ENCODE measurements at regions not wholly inside any gene's neighbourhood (a gene's known extent, or its start where the extent isn't known, plus 50 kb on each side); places are given as distances from the start of the nearest gene placed in this dataset.

DNA sequence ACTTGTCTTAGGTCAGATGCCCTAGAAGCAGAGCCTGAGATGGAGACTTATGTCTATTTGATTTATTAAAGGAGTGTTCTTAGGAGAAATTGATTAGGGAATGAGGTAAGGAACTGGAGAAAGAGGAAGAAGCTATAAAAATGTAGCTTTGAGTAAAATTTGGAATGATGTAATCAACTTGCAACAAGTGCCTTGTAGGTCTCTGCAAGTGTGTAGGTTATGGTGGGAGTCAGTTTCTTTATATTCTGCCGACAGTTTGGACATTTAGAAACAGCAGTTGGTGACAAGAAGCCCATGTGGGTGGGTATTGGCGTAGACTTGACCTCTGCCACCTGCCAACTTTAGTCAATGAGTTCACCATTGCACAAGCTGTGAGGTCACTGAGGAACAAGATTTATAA lies 986.5 kb downstream of the CDH18 start:
- H3K23ac ChIP-seq (ENCODE audit: low read length) = no peak overlapping the region
- no CpG with 5 or more reads among the region's 2 CpGs for WGBS (ENCODE audit: extremely low coverage, insufficient coverage, low lambda C conversion rate)
- H3K27me3 ChIP-seq (ENCODE audit: insufficient read depth, low read length, poor library complexity) = no peaks in the 10 kb centered on the region
- H3K79me1 ChIP-seq (ENCODE audit: low read length) = no peaks in the 10 kb centered on the region
- H3K4me3 ChIP-seq (ENCODE audit: low read length) = no peak overlapping the region
- no peaks in the 10 kb centered on the region for H3K79me2 ChIP-seq (ENCODE audit: control insufficient read depth, insufficient read depth, low read length)
- no peak overlapping the region for H4K8ac ChIP-seq (ENCODE audit: low read depth, low read length)
- H3K36me3 ChIP-seq (ENCODE audit: control insufficient read depth, insufficient read depth, low read length) = no peaks in the 10 kb centered on the region
- H2BK5ac ChIP-seq (ENCODE audit: low read length) = no peak overlapping the region
- no peak overlapping the region for H3K27ac ChIP-seq (ENCODE audit: low read depth, low read length)
- H4K5ac ChIP-seq (ENCODE audit: low read length) = no peak overlapping the region
- H3K4me2 ChIP-seq (ENCODE audit: low read length) = no peak overlapping the region
- no peak overlapping the region for H3K18ac ChIP-seq (ENCODE audit: low read length)
- no peak overlapping the region for H2BK15ac ChIP-seq (replicated peaks; ENCODE audit: low read depth)
- no peak overlapping the region for H3K9ac ChIP-seq (ENCODE audit: low read length)
- no peak overlapping the region for H2BK120ac ChIP-seq (ENCODE audit: low read depth, low read length)
- no peaks in the 10 kb centered on the region for H3K4me1 ChIP-seq (ENCODE audit: control insufficient read depth, low read depth, low read length)
- H3K4ac ChIP-seq (ENCODE audit: low read depth, low read length) = no peak overlapping the region
- DNase-seq = no peak
- no peak overlapping the region for H2AK5ac ChIP-seq (ENCODE audit: low read length)
- no peak overlapping the region for H3K56ac ChIP-seq (ENCODE audit: low read length)

DNA sequence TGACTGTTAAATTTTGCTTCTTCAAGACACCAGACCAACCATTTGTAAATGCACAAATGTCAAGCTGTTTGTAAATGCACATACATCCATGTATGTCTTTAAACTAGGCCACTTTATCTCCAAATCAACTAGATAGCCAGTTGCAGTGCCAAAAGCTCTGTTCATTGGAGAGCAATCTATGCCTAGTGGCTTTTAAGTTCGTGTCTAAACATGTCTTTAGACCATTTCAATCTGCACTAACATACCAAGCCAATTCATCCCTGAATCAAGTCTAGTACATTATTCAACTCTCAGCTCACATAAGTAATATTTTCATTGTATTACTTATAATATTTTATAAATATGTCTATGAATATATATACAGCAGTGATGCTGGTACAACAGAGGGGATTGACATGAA lies 985.9 kb downstream of the CDH18 start:
- H2AK5ac ChIP-seq (ENCODE audit: low read length) = no peak overlapping the region
- no peak overlapping the region for H3K4ac ChIP-seq (ENCODE audit: low read depth, low read length)
- no CpG with 5 or more reads among the region's 1 CpG for WGBS (ENCODE audit: extremely low coverage, insufficient coverage, low lambda C conversion rate)
- H3K79me1 ChIP-seq (ENCODE audit: low read length) = no peaks in the 10 kb centered on the region
- H3K27me3 ChIP-seq (ENCODE audit: insufficient read depth, low read length, poor library complexity) = no peaks in the 10 kb centered on the region
- H3K4me3 ChIP-seq (ENCODE audit: low read length) = no peak overlapping the region
- H4K5ac ChIP-seq (ENCODE audit: low read length) = no peak overlapping the region
- H3K9ac ChIP-seq (ENCODE audit: low read length) = no peak overlapping the region
- no peak overlapping the region for H3K4me2 ChIP-seq (ENCODE audit: low read length)
- no peak for DNase-seq
- no peaks in the 10 kb centered on the region for H3K36me3 ChIP-seq (ENCODE audit: control insufficient read depth, insufficient read depth, low read length)
- no peak overlapping the region for H2BK5ac ChIP-seq (ENCODE audit: low read length)
- no peak overlapping the region for H2BK120ac ChIP-seq (ENCODE audit: low read depth, low read length)
- no peak overlapping the region for H4K8ac ChIP-seq (ENCODE audit: low read depth, low read length)
- H3K23ac ChIP-seq (ENCODE audit: low read length) = no peak overlapping the region
- no peak overlapping the region for H3K56ac ChIP-seq (ENCODE audit: low read length)
- no peak overlapping the region for H2BK15ac ChIP-seq (replicated peaks; ENCODE audit: low read depth)
- no peaks in the 10 kb centered on the region for H3K79me2 ChIP-seq (ENCODE audit: control insufficient read depth, insufficient read depth, low read length)
- no peak overlapping the region for H3K18ac ChIP-seq (ENCODE audit: low read length)
- H3K4me1 ChIP-seq (ENCODE audit: control insufficient read depth, low read depth, low read length) = no peaks in the 10 kb centered on the region
- H3K27ac ChIP-seq (ENCODE audit: low read depth, low read length) = no peak overlapping the region

DNA sequence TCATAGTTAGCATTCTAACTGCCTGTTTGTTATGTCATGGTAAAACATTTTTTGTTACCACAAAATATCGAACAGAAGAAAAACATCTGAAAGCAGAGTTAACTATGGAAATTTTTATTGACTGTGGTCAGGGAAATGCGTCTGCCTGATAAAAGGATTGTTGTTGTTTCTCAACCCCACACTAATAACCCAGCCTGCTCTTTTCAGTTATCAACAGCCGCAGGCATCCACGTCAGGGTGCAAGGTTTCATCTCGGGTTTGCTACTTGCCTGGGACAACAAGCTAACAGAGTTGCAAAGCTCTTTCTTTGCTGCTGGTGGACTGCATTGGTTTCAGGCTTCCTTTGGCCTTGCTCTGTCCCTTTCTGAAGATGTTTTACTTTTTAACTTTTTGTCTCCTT lies 969.2 kb downstream of the CDH18 start:
- H3K9ac ChIP-seq (ENCODE audit: low read length) = no peak overlapping the region
- no peaks in the 10 kb centered on the region for H3K79me1 ChIP-seq (ENCODE audit: low read length)
- H3K23ac ChIP-seq (ENCODE audit: low read length) = no peak overlapping the region
- no peak overlapping the region for H2AK5ac ChIP-seq (ENCODE audit: low read length)
- H4K5ac ChIP-seq (ENCODE audit: low read length) = no peak overlapping the region
- no peak overlapping the region for H3K4ac ChIP-seq (ENCODE audit: low read depth, low read length)
- no peak overlapping the region for H2BK5ac ChIP-seq (ENCODE audit: low read length)
- DNase-seq = peak; percentile 14
- H3K56ac ChIP-seq (ENCODE audit: low read length) = no peak overlapping the region
- no peak overlapping the region for H2BK120ac ChIP-seq (ENCODE audit: low read depth, low read length)
- H3K4me1 ChIP-seq (ENCODE audit: control insufficient read depth, low read depth, low read length) = no peaks in the 10 kb centered on the region
- no peak overlapping the region for H3K4me2 ChIP-seq (ENCODE audit: low read length)
- no peaks in the 10 kb centered on the region for H3K79me2 ChIP-seq (ENCODE audit: control insufficient read depth, insufficient read depth, low read length)
- no peaks in the 10 kb centered on the region for H3K36me3 ChIP-seq (ENCODE audit: control insufficient read depth, insufficient read depth, low read length)
- H3K4me3 ChIP-seq (ENCODE audit: low read length) = no peak overlapping the region
- WGBS (ENCODE audit: extremely low coverage, insufficient coverage, low lambda C conversion rate) = no CpG with 5 or more reads among the region's 5 CpGs
- H3K27ac ChIP-seq (ENCODE audit: low read depth, low read length) = no peak overlapping the region
- no peaks in the 10 kb centered on the region for H3K27me3 ChIP-seq (ENCODE audit: insufficient read depth, low read length, poor library complexity)
- no peak overlapping the region for H4K8ac ChIP-seq (ENCODE audit: low read depth, low read length)
- H2BK15ac ChIP-seq (replicated peaks; ENCODE audit: low read depth) = no peak overlapping the region
- H3K18ac ChIP-seq (ENCODE audit: low read length) = no peak overlapping the region

GRCh38 chr5:19031491-19031890 lies 956.5 kb downstream of the CDH18 start:
- H3K79me2 ChIP-seq (ENCODE audit: control insufficient read depth, insufficient read depth, low read length) = no peaks in the 10 kb centered on the region
- H4K5ac ChIP-seq (ENCODE audit: low read length) = no peak overlapping the region
- H2BK15ac ChIP-seq (replicated peaks; ENCODE audit: low read depth) = no peak overlapping the region

DNA sequence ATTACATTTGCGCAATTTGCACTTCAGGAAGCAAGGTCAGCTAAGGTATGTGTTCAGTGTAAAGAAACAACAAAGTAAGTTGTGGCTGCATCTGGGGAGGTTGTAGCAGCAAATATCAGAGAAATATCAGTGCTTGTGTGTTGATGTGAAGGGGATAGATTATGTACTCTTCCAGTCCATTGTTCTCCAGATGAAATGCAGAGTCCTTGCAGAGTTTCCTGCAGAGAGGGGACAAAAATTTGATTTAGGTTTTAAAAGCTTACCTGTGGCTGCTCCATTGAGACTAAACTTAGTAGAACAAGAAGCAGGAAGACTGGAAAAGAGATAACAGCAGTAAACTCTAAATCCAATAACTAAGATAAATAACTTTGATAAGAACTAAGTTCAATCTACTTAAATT lies 952.2 kb downstream of the CDH18 start:
- no CpG with 5 or more reads among the region's 1 CpG for WGBS (ENCODE audit: extremely low coverage, insufficient coverage, low lambda C conversion rate)

More at GRCh38 chr5:19031491-19031890, 956.5 kb downstream of the CDH18 start:
- Histone ChIP-seq H2BK120ac (ENCODE audit: low read depth, low read length) (no peak overlapping the region), H3K18ac (ENCODE audit: low read length) (no peak overlapping the region), H3K9ac (ENCODE audit: low read length) (no peak overlapping the region), H3K23ac (ENCODE audit: low read length) (no peak overlapping the region), H3K36me3 (ENCODE audit: control insufficient read depth, insufficient read depth, low read length) (no peaks in the 10 kb centered on the region), H3K56ac (ENCODE audit: low read length) (no peak overlapping the region), H3K27me3 (ENCODE audit: insufficient read depth, low read length, poor library complexity) (no peaks in the 10 kb centered on the region), H2BK5ac (ENCODE audit: low read length) (no peak overlapping the region), H3K4me1 (ENCODE audit: control insufficient read depth, low read depth, low read length) (no peaks in the 10 kb centered on the region), H3K4me3 (ENCODE audit: low read length) (no peak overlapping the region), H2AK5ac (ENCODE audit: low read length) (no peak overlapping the region), H3K4me2 (ENCODE audit: low read length) (no peak overlapping the region), H3K27ac (ENCODE audit: low read depth, low read length) (no peak overlapping the region), H3K79me1 (ENCODE audit: low read length) (no peaks in the 10 kb centered on the region), H4K8ac (ENCODE audit: low read depth, low read length) (no peak overlapping the region), H3K4ac (ENCODE audit: low read depth, low read length) (no peak overlapping the region)
- DNase-seq = no peak
- no CpG with 5 or more reads among the region's 3 CpGs for WGBS (ENCODE audit: extremely low coverage, insufficient coverage, low lambda C conversion rate)

GRCh38 chr5:19042106-19042505 lies 945.9 kb downstream of the CDH18 start:
- Histone ChIP-seq H2BK5ac (ENCODE audit: low read length) (no peak overlapping the region), H3K27ac (ENCODE audit: low read depth, low read length) (no peak overlapping the region), H3K36me3 (ENCODE audit: control insufficient read depth, insufficient read depth, low read length) (no peaks in the 10 kb centered on the region), H3K4me3 (ENCODE audit: low read length) (no peak overlapping the region), H2BK15ac (replicated peaks; ENCODE audit: low read depth) (no peak overlapping the region), H3K79me2 (ENCODE audit: control insufficient read depth, insufficient read depth, low read length) (no peaks in the 10 kb centered on the region), H2BK120ac (ENCODE audit: low read depth, low read length) (no peak overlapping the region), H3K9ac (ENCODE audit: low read length) (no peak overlapping the region), H3K4ac (ENCODE audit: low read depth, low read length) (no peak overlapping the region), H3K4me2 (ENCODE audit: low read length) (no peak overlapping the region), H3K56ac (ENCODE audit: low read length) (no peak overlapping the region), H3K23ac (ENCODE audit: low read length) (no peak overlapping the region), H3K27me3 (ENCODE audit: insufficient read depth, low read length, poor library complexity) (no peaks in the 10 kb centered on the region), H2AK5ac (ENCODE audit: low read length) (no peak overlapping the region), H3K79me1 (ENCODE audit: low read length) (no peaks in the 10 kb centered on the region), H3K4me1 (ENCODE audit: control insufficient read depth, low read depth, low read length) (no peaks in the 10 kb centered on the region), H4K5ac (ENCODE audit: low read length) (no peak overlapping the region), H3K18ac (ENCODE audit: low read length) (no peak overlapping the region), H4K8ac (ENCODE audit: low read depth, low read length) (no peak overlapping the region)
- DNase-seq = no peak
- WGBS (ENCODE audit: extremely low coverage, insufficient coverage, low lambda C conversion rate) = no CpG with 5 or more reads among the region's 2 CpGs

More for the DNA sequence above, 952.2 kb downstream of the CDH18 start:
- Histone ChIP-seq H2BK5ac (ENCODE audit: low read length) (no peak overlapping the region), H3K79me1 (ENCODE audit: low read length) (no peaks in the 10 kb centered on the region), H3K4me2 (ENCODE audit: low read length) (no peak overlapping the region), H3K18ac (ENCODE audit: low read length) (no peak overlapping the region), H3K4me1 (ENCODE audit: control insufficient read depth, low read depth, low read length) (no peaks in the 10 kb centered on the region), H3K9ac (ENCODE audit: low read length) (no peak overlapping the region), H2BK120ac (ENCODE audit: low read depth, low read length) (no peak overlapping the region), H3K36me3 (ENCODE audit: control insufficient read depth, insufficient read depth, low read length) (no peaks in the 10 kb centered on the region), H2BK15ac (replicated peaks; ENCODE audit: low read depth) (no peak overlapping the region), H3K79me2 (ENCODE audit: control insufficient read depth, insufficient read depth, low read length) (no peaks in the 10 kb centered on the region), H3K27me3 (ENCODE audit: insufficient read depth, low read length, poor library complexity) (no peaks in the 10 kb centered on the region), H3K4me3 (ENCODE audit: low read length) (no peak overlapping the region), H2AK5ac (ENCODE audit: low read length) (no peak overlapping the region), H3K4ac (ENCODE audit: low read depth, low read length) (no peak overlapping the region), H4K8ac (ENCODE audit: low read depth, low read length) (no peak overlapping the region), H3K56ac (ENCODE audit: low read length) (no peak overlapping the region), H3K23ac (ENCODE audit: low read length) (no peak overlapping the region), H4K5ac (ENCODE audit: low read length) (no peak overlapping the region), H3K27ac (ENCODE audit: low read depth, low read length) (no peak overlapping the region)
- DNase-seq = peak; percentile 41
